Ovary (tissue), 3 donors: ENCODE measurements at regions not wholly inside any gene's neighbourhood (a gene's known extent, or its start where the extent isn't known, plus 50 kb on each side); places are given as distances from the start of the nearest gene placed in this dataset.

Source experiments
- CTCF ChIP-seq, 3 donors: fragments of 450-650 bp in 2 of 3; fragments of 200-600 bp in 1 of 3; IDR thresholded peaks; one replicate each; pipeline versions ENCODE4 v1.5.1 to v1.8.0; 2016 to 2022; ENCODE audit warnings: antibody characterized with exemption in 3 of 3, mild to moderate bottlenecking in 1 of 3
- EP300 ChIP-seq: sonication (generic); formaldehyde crosslinking; IDR thresholded peaks from one replicate; pipeline ENCODE4 v1.6.1; 2017; ENCODE audit warnings: antibody characterized with exemption
- POLR2A ChIP-seq: fragments of 450-650 bp; IDR thresholded peaks from one replicate; pipeline ENCODE4 v1.6.1; 2017; ENCODE audit warnings: antibody characterized with exemption, mild to moderate bottlenecking, moderate library complexity
- donor health status: DM: no; HTN: no; CAD: no.

- TF ChIP-seq CTCF (IDR thresholded peaks at IDR 0.05) (no peak), EP300 (no peak), POLR2A (no peak)
Observed at GRCh38 chr2:150599889-150600288, 112.4 kb upstream of the RND3 start.
